Breast epithelium (tissue), 4 donors: ENCODE measurements at regions not wholly inside any gene's neighbourhood (a gene's known extent, or its start where the extent isn't known, plus 50 kb on each side); places are given as distances from the start of the nearest gene placed in this dataset.

Experiments used
- DNase-seq, 2 donors: peaks; one replicate each; pipeline ENCODE4 v3.0.0-alpha.2; 2019; ENCODE audit warnings: low spot score in 2 of 2
- H3K27ac ChIP-seq, 2 donors: fragments of 200-600 bp; sonication (generic) in 1 of 2; one replicate each; pipeline ENCODE4 v1.5.1; 2016 to 2019; ENCODE audit warnings: mild to moderate bottlenecking in 1 of 2
- H3K27me3 ChIP-seq, 2 donors: fragments of 200-600 bp; sonication (generic) in 1 of 2; one replicate each; pipeline versions ENCODE4 v1.5.1 to v1.6.0; 2017 to 2019; ENCODE audit warnings: control low read depth in 1 of 2, mild to moderate bottlenecking in 1 of 2
- H3K36me3 ChIP-seq: fragments of 200-600 bp; one replicate; pipeline ENCODE4 v1.5.1; 2019
- H3K4me1 ChIP-seq, 2 donors: fragments of 200-600 bp; sonication (generic); one replicate each; pipeline ENCODE4 v1.5.1; 2016 to 2019; ENCODE audit warnings: control low read depth in 1 of 2
- H3K4me3 ChIP-seq, 3 donors: fragments of 200-600 bp; sonication (generic); 1 replicate in 2 of 3; 2 replicates in 1 of 3; pipeline ENCODE4 v1.5.1; 2016 to 2019; ENCODE audit warnings: mild to moderate bottlenecking in 3 of 3, moderate library complexity in 2 of 3
- H3K9me3 ChIP-seq, 2 donors: fragments of 200-600 bp; sonication (generic) in 1 of 2; one replicate each; pipeline ENCODE4 v1.5.1; 2016 to 2019; ENCODE audit warnings: control low read depth in 1 of 2
- POLR2A ChIP-seq: fragments of 450-650 bp; IDR thresholded peaks from one replicate; pipeline ENCODE4 v1.6.1; 2016; ENCODE audit warnings: antibody characterized with exemption, mild to moderate bottlenecking, moderate library complexity
- POLR2AphosphoS5 ChIP-seq, 3 donors: sonication (generic); formaldehyde crosslinking; IDR thresholded peaks; one replicate each; pipeline ENCODE4 v1.6.1; 2017; ENCODE audit warnings: antibody characterized with exemption in 3 of 3
- intact Hi-C: fragments of 100-400 bp; cut with DNase I; formaldehyde crosslinking; loops from one replicate; pipeline ENCODE4 v1.15.1; 2023; ENCODE audit warnings: low total_unique reads
- TF ChIP-seq, protein P1 (sequence below), 3 donors: fragments of 450-650 bp; IDR thresholded peaks; one replicate each; pipeline ENCODE4 v1.5.1; 2016 to 2017; ENCODE audit warnings: antibody characterized with exemption in 3 of 3, mild to moderate bottlenecking in 3 of 3, moderate library complexity in 3 of 3

DNA sequence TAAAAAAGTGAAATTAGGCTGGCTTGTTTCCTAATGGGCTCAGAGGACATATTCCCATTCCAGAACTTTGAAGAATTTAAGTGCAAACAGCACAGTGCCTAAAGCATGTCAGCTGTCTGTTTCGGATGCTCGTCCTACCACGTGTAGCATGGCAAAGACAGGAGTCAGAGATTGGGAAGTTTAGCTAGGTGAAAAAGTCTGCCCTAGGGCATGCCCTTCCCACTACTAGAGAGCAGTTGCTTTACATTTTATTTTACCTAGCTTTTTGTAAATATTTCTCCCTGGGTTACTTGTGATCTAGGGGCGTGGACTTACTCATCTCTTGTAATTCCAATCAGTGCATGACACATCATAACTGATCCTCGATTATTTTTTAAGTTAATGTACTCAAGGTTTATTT lies 111.1 kb downstream of the LMO4 start:
- Histone ChIP-seq H3K27ac (no peak overlapping the region), H3K36me3 (no peaks in the 10 kb centered on the region), H3K4me3 (no peak overlapping the region), H3K27me3 (no peaks in the 10 kb centered on the region), H3K9me3 (no peaks in the 10 kb centered on the region), H3K4me1 (no peaks in the 10 kb centered on the region)
- intact Hi-C loops, result no loop called here
- no peak for DNase-seq
- TF ChIP-seq POLR2AphosphoS5 (IDR thresholded peaks at IDR 0.05) (no peak), POLR2A (no peak)
- TF ChIP-seq, protein P1, sequence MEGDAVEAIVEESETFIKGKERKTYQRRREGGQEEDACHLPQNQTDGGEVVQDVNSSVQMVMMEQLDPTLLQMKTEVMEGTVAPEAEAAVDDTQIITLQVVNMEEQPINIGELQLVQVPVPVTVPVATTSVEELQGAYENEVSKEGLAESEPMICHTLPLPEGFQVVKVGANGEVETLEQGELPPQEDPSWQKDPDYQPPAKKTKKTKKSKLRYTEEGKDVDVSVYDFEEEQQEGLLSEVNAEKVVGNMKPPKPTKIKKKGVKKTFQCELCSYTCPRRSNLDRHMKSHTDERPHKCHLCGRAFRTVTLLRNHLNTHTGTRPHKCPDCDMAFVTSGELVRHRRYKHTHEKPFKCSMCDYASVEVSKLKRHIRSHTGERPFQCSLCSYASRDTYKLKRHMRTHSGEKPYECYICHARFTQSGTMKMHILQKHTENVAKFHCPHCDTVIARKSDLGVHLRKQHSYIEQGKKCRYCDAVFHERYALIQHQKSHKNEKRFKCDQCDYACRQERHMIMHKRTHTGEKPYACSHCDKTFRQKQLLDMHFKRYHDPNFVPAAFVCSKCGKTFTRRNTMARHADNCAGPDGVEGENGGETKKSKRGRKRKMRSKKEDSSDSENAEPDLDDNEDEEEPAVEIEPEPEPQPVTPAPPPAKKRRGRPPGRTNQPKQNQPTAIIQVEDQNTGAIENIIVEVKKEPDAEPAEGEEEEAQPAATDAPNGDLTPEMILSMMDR (IDR thresholded peaks at IDR 0.05), result no peak

DNA sequence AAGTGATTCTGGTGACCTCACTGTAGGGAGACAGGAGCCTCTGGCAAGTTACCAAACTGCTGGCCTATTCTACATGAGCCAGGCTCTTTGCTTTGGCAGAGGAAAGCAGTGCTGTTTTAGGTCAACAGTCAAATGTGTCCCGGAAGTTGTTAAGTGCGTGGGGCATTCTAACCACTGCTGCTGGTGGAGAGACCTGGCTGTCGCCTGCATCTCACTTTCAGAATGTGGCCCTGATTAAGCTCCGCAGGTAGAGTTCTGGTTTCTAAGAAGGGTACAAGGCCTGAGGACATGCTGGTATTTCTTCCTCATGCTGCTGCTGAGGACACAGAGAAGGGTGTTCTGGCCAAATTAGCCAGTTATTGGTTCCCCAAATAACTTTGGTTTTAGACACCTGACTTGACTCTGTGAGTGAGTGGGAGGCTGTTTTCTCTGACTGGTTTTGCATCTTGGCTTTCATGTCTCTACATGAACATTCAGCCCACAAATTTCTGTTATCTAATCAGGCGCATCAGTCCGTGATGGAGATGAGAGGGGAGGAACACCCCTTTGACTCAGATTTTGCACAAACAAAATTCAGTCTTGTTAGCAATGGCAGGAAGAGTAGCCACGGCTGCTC lies 120.8 kb downstream of the LMO4 start:
- H3K4me3 ChIP-seq, result no peak overlapping the region
- H3K4me1 ChIP-seq, result no peaks in the 10 kb centered on the region
- intact Hi-C loops, result no loop called here
- no peaks in the 10 kb centered on the region for H3K27me3 ChIP-seq
- no peak for TF ChIP-seq POLR2A
- no peak for TF ChIP-seq POLR2AphosphoS5 (IDR thresholded peaks at IDR 0.05)
- TF ChIP-seq, protein P1 (IDR thresholded peaks at IDR 0.05), result no peak
- peak overlapping the region; percentile 25 to 43 for H3K27ac ChIP-seq
- no peaks in the 10 kb centered on the region for H3K9me3 ChIP-seq
- no peaks in the 10 kb centered on the region for H3K36me3 ChIP-seq
- peak; percentile 39 to 53 for DNase-seq

DNA sequence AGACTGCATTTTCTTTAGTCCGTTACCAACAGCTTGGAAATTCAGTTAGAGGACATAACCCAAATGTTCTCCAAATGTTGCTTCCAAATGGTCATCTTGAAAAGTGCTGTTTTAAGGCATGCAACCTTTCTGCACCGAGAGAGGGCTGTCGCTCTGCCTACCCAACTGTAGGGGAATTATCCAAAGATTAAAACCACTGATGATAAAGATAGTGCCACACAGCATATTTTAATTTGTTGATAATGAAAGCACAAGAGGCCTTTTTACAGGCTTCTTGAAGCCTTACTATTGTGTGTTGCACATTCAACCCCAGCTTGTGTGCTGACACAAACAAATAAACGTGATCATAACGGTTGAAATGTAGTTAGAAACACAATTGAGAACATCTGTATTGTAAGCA lies 121.5 kb downstream of the LMO4 start:
- no peak for DNase-seq
- Histone ChIP-seq H3K36me3 (no peaks in the 10 kb centered on the region), H3K27ac (no peak overlapping the region), H3K4me1 (no peaks in the 10 kb centered on the region), H3K4me3 (no peak overlapping the region), H3K9me3 (no peaks in the 10 kb centered on the region), H3K27me3 (no peaks in the 10 kb centered on the region)
- TF ChIP-seq, protein P1 (IDR thresholded peaks at IDR 0.05), result no peak
- TF ChIP-seq POLR2A (no peak), POLR2AphosphoS5 (IDR thresholded peaks at IDR 0.05) (no peak)
- intact Hi-C loops, result no loop called here

DNA sequence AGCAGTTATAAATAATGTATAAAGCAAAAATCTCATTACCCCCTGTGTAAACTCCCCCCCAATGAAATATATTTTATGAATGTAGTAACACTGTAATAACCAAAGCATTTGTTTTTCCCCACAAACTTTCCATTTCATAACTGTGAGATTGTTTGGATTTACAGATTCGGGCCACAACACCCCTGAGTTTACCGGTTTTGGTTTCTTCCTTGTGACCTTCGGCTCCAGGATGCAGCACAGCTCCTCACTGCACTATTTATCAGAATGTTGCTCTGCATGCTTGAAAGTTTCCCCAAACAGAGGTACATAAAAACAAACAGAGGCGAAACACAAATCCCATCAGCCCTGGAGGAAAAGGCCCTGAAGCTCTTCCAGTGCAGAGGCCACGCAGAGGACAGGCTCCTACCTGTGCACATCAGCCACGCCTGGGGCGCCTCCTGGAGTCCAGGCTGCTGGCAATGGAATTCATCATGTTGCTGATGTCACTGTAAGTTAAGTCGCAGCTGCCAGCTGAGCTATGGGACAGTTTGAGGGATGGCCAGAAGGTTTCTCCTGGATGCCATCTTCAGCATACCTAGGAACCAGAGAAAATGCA lies 122.0 kb downstream of the LMO4 start:
- TF ChIP-seq POLR2A (no peak), POLR2AphosphoS5 (IDR thresholded peaks at IDR 0.05) (no peak)
- TF ChIP-seq, protein P1 (IDR thresholded peaks at IDR 0.05), result no peak
- DNase-seq, result no peak
- intact Hi-C loops, result no loop called here

DNA sequence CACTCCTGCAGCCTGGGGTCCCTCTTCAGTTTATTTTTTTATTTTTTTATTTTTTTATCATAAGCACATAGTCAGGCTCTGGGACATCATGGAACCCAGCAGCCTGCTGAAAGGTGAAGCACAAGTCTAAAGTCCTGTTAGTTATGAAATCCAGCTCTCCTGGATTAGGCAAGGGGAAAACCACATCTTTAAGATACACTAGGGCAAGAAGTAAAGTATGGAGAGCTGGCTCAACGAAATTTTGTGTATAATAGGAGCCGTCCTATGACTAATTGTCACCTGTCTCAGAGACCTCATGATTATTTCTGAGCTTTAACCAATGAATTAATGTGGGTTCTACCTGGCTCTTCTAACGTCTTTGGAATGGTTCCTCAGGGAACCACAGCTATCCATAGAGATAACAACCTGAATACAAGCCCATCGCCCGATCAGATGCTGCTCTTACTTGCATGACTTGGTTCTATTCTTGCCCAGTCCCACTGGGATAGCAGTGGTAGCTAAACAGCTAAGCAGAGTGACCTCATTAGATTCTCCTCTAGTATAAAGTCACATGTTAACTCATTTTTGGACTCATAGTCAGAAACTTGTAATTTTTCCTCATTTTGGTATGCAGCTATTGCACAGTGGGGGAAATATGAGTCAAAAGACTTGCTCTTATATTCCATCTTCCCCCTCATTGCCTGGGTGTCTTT lies 122.7 kb downstream of the LMO4 start:
- intact Hi-C loops, result no loop called here
- no peaks in the 10 kb centered on the region for H3K9me3 ChIP-seq
- no peaks in the 10 kb centered on the region for H3K36me3 ChIP-seq
- no peak for TF ChIP-seq POLR2AphosphoS5 (IDR thresholded peaks at IDR 0.05)
- TF ChIP-seq, protein P1 (IDR thresholded peaks at IDR 0.05), result no peak
- no peak for TF ChIP-seq POLR2A
- no peaks in the 10 kb centered on the region for H3K27me3 ChIP-seq
- H3K4me1 ChIP-seq, result no peaks in the 10 kb centered on the region
- H3K27ac ChIP-seq, result no peak overlapping the region
- no peak for DNase-seq
- H3K4me3 ChIP-seq, result no peak overlapping the region

More for the DNA sequence above, 122.0 kb downstream of the LMO4 start:
- no peak overlapping the region for H3K27ac ChIP-seq
- H3K4me1 ChIP-seq, result no peaks in the 10 kb centered on the region
- H3K4me3 ChIP-seq, result no peak overlapping the region
- H3K9me3 ChIP-seq, result no peaks in the 10 kb centered on the region
- no peaks in the 10 kb centered on the region for H3K27me3 ChIP-seq
- H3K36me3 ChIP-seq, result no peaks in the 10 kb centered on the region
